Esophagus squamous epithelium (tissue), 5 donors: ENCODE measurements at regions not wholly inside any gene's neighbourhood (a gene's known extent, or its start where the extent isn't known, plus 50 kb on each side); places are given as distances from the start of the nearest gene placed in this dataset.

Experiments used
- DNase-seq: peaks from one replicate; lab custom pipeline; 2025; lab: John Stamatoyannopoulos, UW
- H3K27ac ChIP-seq, 4 donors: fragments of 200-600 bp; sonication (generic); one replicate each; pipeline ENCODE4 v1.5.1; 2016 to 2019; ENCODE audit warnings: mild to moderate bottlenecking in 1 of 4
- H3K27me3 ChIP-seq, 4 donors: fragments of 200-600 bp; sonication (generic); 1 replicate in 3 of 4; 2 replicates in 1 of 4; pipeline versions ENCODE4 v1.5.1 to v1.6.0; 2017 to 2021; ENCODE audit warnings: antibody characterized with exemption in 1 of 4
- H3K36me3 ChIP-seq, 3 donors: fragments of 200-600 bp; sonication (generic); one replicate each; pipeline ENCODE4 v1.5.1; 2016 to 2019
- H3K4me1 ChIP-seq, 3 donors: fragments of 200-600 bp; sonication (generic); one replicate each; pipeline ENCODE4 v1.5.1; 2017 to 2019
- H3K4me3 ChIP-seq, 4 donors: fragments of 200-600 bp; sonication (generic); 1 replicate in 3 of 4; 2 replicates in 1 of 4; pipeline ENCODE4 v1.5.1; 2016 to 2019; ENCODE audit warnings: mild to moderate bottlenecking in 2 of 4, moderate library complexity in 1 of 4
- H3K9me3 ChIP-seq, 3 donors: fragments of 200-600 bp; sonication (generic); one replicate each; pipeline ENCODE4 v1.5.1; 2016 to 2019
- POLR2A ChIP-seq, 4 donors: fragments of 450-650 bp; IDR thresholded peaks; one replicate each; pipeline ENCODE4 v1.6.1; 2017; ENCODE audit warnings: antibody characterized with exemption in 4 of 4, mild to moderate bottlenecking in 4 of 4, moderate library complexity in 3 of 4
- WGBS, 2 donors: methylation state at CpG; one replicate each; pipeline ENCODE4 v1.1.5; 2018; 5-methylcytosine and 5-hydroxymethylcytosine counted together
- intact Hi-C: fragments of 100-400 bp; cut with DNase I; formaldehyde crosslinking; loops from one replicate; pipeline ENCODE4 v1.15.0; 2022
- TF ChIP-seq, protein P1 (sequence below), 6 experiments: fragments of 450-650 bp in 4 of 6; fragments of 200-600 bp in 2 of 6; sonication (generic) in 2 of 6; IDR thresholded peaks; one replicate each; pipeline ENCODE4 v1.5.1; 2016 to 2019; ENCODE audit warnings: antibody characterized with exemption in 6 of 6, mild to moderate bottlenecking in 4 of 6, moderate library complexity in 4 of 6
- donor health status: DM: yes; HTN: yes; CAD: no.

DNA sequence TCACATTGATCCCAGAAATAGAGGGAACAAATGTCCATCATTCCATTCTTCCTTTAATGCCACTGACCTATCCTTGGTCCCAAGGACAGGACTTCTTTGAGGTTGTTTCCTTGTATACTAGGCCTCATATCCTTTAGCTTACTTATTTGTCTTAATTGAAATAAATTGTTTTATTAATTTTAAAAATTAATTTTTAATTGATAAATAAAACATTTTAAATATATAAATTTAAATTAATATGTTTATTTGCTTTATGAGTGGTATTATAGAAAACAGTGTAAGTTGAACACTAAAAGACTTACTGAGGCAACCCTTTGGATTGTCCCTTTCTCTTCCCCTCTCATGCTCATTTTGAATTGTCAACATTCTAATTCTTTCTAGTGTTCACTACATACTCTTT lies 556.9 kb upstream of the NUDT12 start:
- DNase-seq: no peak
- H3K4me1 ChIP-seq: no peaks in the 10 kb centered on the region
- no peaks in the 10 kb centered on the region for H3K36me3 ChIP-seq

DNA sequence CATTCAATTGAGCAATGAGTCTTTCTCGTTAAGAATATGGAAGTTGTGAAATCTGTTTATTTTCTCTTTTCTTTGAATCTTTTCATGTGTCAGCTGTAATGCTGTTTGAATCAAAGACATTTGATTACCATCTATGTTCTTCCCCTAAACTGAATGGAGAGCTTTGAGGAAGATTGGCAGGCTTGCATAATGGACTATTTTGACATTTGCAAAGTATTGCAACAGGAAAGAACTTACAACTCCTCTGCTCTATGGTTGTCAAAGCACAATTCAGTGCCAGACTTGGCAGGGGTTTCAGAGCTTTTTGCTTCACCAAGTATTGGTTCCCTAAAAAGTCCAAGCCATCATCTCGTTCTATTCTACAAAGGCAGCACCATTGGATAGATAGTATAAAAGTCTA lies 549.0 kb upstream of the NUDT12 start:
- WGBS, 2 donors: 56 to 68% methylated on average over 2 of the region's 2 CpGs
- Histone ChIP-seq H3K27ac (no peak overlapping the region), H3K4me1 (no peaks in the 10 kb centered on the region), H3K4me3 (no peak overlapping the region), H3K36me3 (no peaks in the 10 kb centered on the region), H3K9me3 (peaks cover 0 to 5% (median 0%) of the 10 kb centered on the region in 3 donors), H3K27me3 (no peaks in the 10 kb centered on the region)
- no peak for DNase-seq
- TF ChIP-seq, protein P1, sequence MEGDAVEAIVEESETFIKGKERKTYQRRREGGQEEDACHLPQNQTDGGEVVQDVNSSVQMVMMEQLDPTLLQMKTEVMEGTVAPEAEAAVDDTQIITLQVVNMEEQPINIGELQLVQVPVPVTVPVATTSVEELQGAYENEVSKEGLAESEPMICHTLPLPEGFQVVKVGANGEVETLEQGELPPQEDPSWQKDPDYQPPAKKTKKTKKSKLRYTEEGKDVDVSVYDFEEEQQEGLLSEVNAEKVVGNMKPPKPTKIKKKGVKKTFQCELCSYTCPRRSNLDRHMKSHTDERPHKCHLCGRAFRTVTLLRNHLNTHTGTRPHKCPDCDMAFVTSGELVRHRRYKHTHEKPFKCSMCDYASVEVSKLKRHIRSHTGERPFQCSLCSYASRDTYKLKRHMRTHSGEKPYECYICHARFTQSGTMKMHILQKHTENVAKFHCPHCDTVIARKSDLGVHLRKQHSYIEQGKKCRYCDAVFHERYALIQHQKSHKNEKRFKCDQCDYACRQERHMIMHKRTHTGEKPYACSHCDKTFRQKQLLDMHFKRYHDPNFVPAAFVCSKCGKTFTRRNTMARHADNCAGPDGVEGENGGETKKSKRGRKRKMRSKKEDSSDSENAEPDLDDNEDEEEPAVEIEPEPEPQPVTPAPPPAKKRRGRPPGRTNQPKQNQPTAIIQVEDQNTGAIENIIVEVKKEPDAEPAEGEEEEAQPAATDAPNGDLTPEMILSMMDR (IDR thresholded peaks at IDR 0.05): no peak
- no peak for TF ChIP-seq POLR2A (IDR thresholded peaks at IDR 0.05)
- intact Hi-C loops: no loop called here

More for the DNA sequence above, 556.9 kb upstream of the NUDT12 start:
- H3K4me3 ChIP-seq: no peak overlapping the region
- H3K27me3 ChIP-seq: no peaks in the 10 kb centered on the region
- intact Hi-C loops: no loop called here
- H3K27ac ChIP-seq: no peak overlapping the region
- no peaks in the 10 kb centered on the region for H3K9me3 ChIP-seq
- TF ChIP-seq POLR2A (IDR thresholded peaks at IDR 0.05): no peak
- TF ChIP-seq, protein P1 (IDR thresholded peaks at IDR 0.05): no peak

DNA sequence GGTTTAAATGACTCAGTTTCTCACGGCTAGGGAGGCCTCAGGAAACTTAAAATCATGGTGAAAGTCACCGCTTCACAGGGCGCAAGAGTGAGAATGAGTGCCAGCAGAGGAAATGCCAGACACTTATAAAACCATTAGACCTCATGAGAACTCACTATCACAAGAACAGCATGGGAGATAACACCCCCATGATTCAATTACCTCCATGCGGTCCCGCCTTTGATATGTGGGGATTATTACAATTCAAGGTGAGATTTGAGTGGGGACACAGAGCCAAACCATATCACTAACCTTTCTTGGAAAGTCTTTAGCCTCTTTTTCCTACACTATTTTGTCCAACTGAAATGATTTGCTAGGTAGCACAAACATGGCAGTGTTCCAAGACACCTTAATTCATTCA lies 533.9 kb upstream of the NUDT12 start:
- no peaks in the 10 kb centered on the region for H3K4me1 ChIP-seq
- no peak overlapping the region for H3K27ac ChIP-seq
- intact Hi-C loops: no loop called here
- no peak overlapping the region for H3K4me3 ChIP-seq
- no peaks in the 10 kb centered on the region for H3K36me3 ChIP-seq
- TF ChIP-seq, protein P1 (IDR thresholded peaks at IDR 0.05): no peak
- no peak for TF ChIP-seq POLR2A (IDR thresholded peaks at IDR 0.05)
- no peaks in the 10 kb centered on the region for H3K9me3 ChIP-seq
- 79 to 89% methylated on average over 5 of the region's 5 CpGs for WGBS, 2 donors
- no peaks in the 10 kb centered on the region for H3K27me3 ChIP-seq
- DNase-seq: no peak

DNA sequence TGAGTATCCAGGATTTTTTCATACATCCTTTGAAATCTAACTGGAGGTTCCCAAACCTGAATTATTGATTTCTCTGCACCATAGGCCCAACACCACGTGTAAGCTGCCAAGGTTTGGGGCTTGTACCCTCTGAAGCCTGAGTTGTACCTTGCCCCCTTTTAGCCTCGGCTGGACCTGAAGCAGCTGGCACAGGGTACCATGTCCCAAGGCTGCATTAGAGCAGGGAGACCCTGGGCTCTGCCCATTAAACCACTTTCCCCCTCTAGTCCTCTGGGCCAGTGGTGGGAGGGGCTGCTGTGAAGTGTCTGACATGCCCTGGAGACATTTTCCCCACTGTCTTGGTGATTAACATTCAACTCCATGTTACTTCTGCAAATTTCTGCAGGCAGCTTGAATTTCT lies 532.9 kb upstream of the NUDT12 start:
- H3K4me1 ChIP-seq: no peaks in the 10 kb centered on the region
- H3K27ac ChIP-seq: no peak overlapping the region
- H3K27me3 ChIP-seq: no peaks in the 10 kb centered on the region
- WGBS, 2 donors: 58 to 67% methylated on average over 1 to 2 of the region's 2 CpGs
- H3K9me3 ChIP-seq: no peaks in the 10 kb centered on the region
- intact Hi-C loops: no loop called here
- no peak for DNase-seq
- TF ChIP-seq, protein P1 (IDR thresholded peaks at IDR 0.05): no peak
- TF ChIP-seq POLR2A (IDR thresholded peaks at IDR 0.05): no peak
- H3K4me3 ChIP-seq: no peak overlapping the region
- no peaks in the 10 kb centered on the region for H3K36me3 ChIP-seq

DNA sequence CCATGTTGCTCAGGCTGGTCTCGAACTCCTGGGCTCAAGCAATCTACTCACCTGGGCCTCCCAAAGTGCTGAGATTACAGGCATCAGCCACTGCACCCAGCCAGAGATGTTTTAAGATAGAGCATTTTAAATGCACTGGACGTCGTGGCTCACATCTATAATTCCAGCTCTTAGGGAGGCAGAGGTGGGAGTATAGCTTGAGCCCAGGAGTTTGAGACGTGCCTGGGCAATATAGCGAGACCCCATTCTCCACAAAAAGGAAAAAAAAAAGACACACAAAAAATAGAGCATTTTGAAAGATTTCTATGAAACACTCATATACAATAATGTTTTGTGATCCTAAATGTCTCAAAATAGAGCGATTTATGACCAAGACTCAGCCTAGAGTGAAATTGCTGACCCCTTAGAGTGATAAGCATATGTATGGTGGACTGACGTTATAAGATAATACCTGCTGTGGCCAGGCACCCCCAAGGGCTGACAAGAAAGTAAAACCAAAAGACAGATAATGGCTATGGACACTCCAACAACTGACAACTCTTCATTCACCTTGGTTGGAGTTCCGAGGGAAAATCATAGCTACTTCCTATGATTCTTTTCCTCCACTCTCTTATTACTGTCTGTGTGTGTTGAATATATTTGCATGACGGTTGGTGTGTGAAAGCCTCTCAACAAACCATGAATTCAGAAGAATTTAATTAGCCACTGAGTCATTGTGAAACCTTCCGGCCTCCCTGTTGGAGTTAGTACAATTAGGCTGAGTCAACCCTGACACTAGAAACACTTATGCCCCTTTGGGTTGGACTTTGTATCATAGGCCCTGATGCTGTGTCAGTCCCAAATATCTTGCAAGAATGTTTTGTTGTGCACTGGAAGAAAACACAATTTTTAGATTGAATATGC lies 526.5 kb upstream of the NUDT12 start:
- DNase-seq: no peak
- H3K9me3 ChIP-seq: no peaks in the 10 kb centered on the region
- H3K36me3 ChIP-seq: no peaks in the 10 kb centered on the region
- H3K27me3 ChIP-seq: no peaks in the 10 kb centered on the region
- 67 to 74% methylated on average over 9 to 10 of the region's 10 CpGs for WGBS, 2 donors
- intact Hi-C loops: no loop called here
- no peak overlapping the region for H3K4me3 ChIP-seq
- TF ChIP-seq, protein P1 (IDR thresholded peaks at IDR 0.05): no peak
- H3K4me1 ChIP-seq: no peaks in the 10 kb centered on the region
- H3K27ac ChIP-seq: no peak overlapping the region
